ENCODE measurements at regions not wholly inside any gene's neighbourhood (a gene's known extent, or its start where the extent isn't known, plus 50 kb on each side); places are given as distances from the start of the nearest gene placed in this dataset.

DNA sequence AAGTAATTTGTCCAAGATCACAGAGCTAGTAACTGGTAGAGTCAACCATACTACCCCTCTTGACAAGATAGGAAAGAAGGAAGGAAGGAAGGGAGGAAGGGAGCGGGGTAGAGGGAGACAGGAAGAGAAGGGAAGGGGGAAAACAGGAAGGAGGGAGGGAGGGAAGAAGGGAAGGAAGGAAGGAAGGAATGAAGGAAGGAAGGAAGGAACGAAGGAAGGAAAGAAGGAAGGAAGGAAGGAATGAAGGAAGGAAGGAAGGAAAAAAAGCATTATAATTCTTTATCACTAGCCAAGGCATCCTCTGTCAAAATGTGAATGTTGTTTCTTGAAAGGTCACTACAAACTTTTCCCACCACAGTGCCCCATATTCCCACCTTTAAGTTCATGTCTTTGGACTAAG, 223.6 kb downstream of the SHQ1 start:
- TF ChIP-seq, protein P1, sequence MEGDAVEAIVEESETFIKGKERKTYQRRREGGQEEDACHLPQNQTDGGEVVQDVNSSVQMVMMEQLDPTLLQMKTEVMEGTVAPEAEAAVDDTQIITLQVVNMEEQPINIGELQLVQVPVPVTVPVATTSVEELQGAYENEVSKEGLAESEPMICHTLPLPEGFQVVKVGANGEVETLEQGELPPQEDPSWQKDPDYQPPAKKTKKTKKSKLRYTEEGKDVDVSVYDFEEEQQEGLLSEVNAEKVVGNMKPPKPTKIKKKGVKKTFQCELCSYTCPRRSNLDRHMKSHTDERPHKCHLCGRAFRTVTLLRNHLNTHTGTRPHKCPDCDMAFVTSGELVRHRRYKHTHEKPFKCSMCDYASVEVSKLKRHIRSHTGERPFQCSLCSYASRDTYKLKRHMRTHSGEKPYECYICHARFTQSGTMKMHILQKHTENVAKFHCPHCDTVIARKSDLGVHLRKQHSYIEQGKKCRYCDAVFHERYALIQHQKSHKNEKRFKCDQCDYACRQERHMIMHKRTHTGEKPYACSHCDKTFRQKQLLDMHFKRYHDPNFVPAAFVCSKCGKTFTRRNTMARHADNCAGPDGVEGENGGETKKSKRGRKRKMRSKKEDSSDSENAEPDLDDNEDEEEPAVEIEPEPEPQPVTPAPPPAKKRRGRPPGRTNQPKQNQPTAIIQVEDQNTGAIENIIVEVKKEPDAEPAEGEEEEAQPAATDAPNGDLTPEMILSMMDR (IDR thresholded peaks at IDR 0.05; ENCODE audit: poor library complexity) = no peak
- TF ChIP-seq EZH2 (IDR thresholded peaks at IDR 0.05; ENCODE audit: borderline replicate concordance) (no peak), EZH2phosphoT487 (IDR thresholded peaks at IDR 0.05; ENCODE audit: low read depth, severe bottlenecking, unreplicated experiment) (no peak)

Data from hepatocyte (in vitro differentiated cells).